Thyroid gland (tissue), 4 donors: ENCODE measurements at regions not wholly inside any gene's neighbourhood (a gene's known extent, or its start where the extent isn't known, plus 50 kb on each side); places are given as distances from the start of the nearest gene placed in this dataset.
A peak's percentile ranks its signal among the peaks of the same experiment; 100 is the strongest.

Experiments
- CTCF ChIP-seq, 6 experiments: fragments of 200-600 bp in 3 of 6; fragments of 450-650 bp in 3 of 6; sonication (generic) in 3 of 6; IDR thresholded peaks; one replicate each; pipeline ENCODE4 v1.5.1; 2016 to 2019; ENCODE audit warnings: antibody characterized with exemption in 6 of 6, mild to moderate bottlenecking in 2 of 6, inconsistent platforms in 1 of 6, moderate library complexity in 1 of 6
- POLR2A ChIP-seq, 2 donors: fragments of 450-650 bp; IDR thresholded peaks; one replicate each; pipeline ENCODE4 v1.6.1; 2017; ENCODE audit warnings: antibody characterized with exemption in 2 of 2, mild to moderate bottlenecking in 2 of 2, moderate library complexity in 1 of 2

- TF ChIP-seq CTCF (IDR thresholded peaks at IDR 0.05) (peak in 1 of 6 experiments; percentile 13), POLR2A (IDR thresholded peaks at IDR 0.05) (no peak)
Observed at GRCh38 chr12:127822809-127823411, 444.1 kb upstream of the TMEM132C start.
